Stimulated activated naive CD4-positive, alpha-beta T cell treated with Interleukin-2 at 50 U/mL for 16 hours (primary cell): ENCODE measurements at regions not wholly inside any gene's neighbourhood (a gene's known extent, or its start where the extent isn't known, plus 50 kb on each side); places are given as distances from the start of the nearest gene placed in this dataset.

Source experiments
- DNase-seq: peaks from one replicate; lab custom pipeline; 2025; lab: John Stamatoyannopoulos, UW

- no peak for DNase-seq
Observed at GRCh38 chr6:54718541-54719023, 128.0 kb upstream of the FAM83B start.

DNA sequence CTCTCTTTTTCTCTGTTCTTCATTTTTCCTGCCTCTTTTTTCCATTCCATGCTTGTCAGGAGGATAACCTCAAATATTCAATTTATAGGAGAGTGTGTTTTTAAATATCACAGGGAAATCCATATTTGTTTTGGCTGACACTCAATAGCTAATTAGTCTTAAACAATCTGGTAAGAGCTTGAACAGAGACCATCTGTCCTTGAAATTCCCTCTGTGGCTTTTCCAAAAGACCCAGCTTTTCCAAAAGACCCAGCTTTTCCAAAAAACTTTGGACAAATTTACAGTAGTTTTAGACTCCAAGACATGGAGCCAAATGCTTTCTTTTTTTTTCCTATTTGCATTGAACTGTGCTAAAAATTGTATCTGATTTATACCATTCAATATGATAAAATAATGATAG lies 127.4 kb upstream of the FAM83B start:
- DNase-seq: no peak

DNA sequence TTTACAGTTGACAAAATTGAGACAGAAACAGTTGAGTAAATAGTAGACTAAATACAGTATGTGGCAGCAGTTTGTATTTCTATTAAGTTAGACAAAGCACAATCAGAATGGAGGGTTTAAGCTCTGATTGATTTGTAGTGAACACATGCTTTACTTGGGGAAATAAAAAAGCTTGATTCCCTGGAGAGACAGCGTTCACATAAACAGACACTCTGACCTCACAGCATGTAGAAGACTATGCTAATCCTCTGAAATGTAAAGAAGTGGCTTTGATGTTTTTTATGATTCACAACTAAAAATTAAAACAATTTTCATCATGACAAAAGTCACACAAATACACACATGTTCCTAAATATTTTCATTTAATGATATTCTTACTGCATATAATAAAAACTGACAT lies 126.9 kb upstream of the FAM83B start:
- DNase-seq: no peak

DNA sequence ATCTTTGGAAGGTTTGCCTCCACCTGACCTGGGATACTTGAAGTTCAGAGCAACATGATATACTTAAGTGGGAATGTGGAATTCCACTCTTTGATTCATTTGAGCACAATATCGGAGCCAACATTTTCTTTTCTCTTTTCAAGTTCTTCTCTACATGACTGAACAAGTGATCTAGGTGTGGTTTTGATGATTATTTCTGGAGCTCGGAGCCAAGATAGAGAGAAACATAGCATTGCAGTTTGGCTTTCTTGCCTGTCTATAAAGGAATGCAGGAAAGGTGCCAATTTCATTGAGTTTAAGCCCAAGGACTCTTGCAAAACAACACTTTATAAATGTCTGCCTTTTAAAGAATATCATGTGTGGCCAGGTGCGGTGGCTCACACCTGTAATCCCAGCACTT lies 124.2 kb upstream of the FAM83B start:
- no peak for DNase-seq

- no peak for DNase-seq
Observed at GRCh38 chr6:54729716-54730115, 116.9 kb upstream of the FAM83B start.

GRCh38 chr6:54730767-54731630 lies 115.6 kb upstream of the FAM83B start:
- DNase-seq: no peak

DNA sequence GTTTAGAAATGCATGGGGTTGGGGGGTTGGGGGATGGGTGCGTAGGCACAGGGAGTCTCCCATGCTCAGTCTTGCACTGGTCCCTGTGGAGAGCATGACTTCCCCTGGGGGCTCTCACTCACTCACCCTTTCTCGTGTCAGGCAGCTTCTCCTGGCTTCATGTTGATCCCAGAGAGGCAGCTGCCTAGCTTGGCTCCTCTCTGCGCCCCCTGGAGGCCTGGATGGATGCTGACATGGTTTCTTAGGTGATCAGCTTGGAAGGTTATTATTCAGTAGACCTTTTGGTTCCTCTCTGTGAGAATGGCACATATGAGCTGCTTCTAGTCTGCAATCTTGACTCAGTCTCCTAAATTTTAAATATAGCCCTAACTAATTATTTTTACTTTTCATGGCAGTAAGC lies 109.3 kb upstream of the FAM83B start:
- DNase-seq: no peak

DNA sequence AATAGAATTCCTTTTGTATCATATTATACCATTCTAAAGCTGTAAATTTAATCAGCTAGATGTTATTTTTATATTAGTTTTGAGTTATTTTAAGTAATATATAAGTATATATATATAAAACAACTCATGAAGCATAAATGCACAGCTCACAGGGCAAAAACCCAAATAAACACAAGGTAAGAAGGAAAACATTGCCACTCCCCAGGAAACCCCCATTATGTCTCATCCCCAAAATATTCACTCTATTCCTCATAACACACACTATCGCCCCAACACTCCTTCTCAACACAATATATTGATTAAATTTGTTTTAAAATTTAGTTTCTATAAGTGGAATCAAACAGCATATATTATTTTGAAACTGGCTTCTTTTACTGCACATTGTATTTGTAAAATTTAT lies 98.6 kb upstream of the FAM83B start:
- DNase-seq: no peak

DNA sequence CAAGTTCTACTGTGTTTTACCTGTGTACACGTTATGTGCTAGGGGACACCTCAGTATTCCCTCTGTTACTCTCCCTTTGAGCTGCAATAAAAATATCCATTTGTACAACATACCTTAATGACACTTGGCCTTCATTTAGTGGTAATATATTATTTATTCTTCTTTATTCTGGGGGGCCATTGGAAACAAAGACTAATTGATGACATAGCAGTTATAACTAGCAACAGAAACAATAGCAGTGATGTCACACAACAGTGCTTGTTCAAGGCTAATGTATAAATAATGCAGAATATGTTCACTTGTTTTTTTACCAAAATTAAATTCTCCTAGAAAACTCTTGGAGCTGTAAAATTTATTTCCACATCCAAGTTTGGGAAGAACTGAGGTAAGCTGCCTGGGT lies 92.2 kb upstream of the FAM83B start:
- no peak for DNase-seq

DNA sequence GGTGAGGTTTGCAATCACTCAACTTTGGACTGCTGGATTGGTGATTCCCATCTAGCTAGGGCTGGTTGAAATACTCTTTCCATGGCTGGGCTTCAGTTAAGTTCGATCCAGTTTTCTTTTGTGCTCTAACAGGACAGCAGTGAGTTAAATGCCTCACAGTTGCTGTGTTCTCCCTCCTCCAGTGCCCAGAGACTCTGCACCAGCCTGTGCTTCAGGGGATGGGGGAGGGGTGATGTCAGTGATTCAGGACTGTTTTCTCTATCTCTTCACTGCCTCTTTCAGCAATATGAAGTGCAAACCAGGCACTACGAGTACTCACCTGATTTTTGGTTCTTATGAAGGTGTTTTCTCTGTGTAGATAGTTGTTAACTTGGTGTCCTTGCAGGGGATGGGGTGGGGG lies 88.2 kb upstream of the FAM83B start:
- no peak for DNase-seq

GRCh38 chr6:54768494-54768893 lies 78.1 kb upstream of the FAM83B start:
- no peak for DNase-seq

GRCh38 chr6:54770328-54770727 lies 76.2 kb upstream of the FAM83B start:
- DNase-seq: no peak

DNA sequence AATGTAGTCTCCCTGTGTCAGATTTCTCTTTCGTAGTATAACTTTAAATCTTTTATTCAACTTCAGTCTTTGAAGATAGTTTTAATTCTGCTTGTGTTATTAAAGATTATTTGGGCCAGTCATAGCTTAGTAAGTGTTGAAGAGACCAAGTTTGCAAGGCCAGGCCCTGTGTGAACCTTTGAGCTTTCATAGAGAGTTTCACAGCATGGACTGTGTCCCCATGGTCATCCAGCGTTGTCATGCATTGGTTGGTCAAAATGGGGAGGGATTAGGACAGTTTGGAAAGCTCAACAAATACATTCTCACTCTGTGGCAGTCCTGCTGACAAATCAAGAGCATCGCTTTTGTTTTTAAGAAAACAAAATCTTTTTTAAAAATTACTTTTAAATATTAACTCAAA lies 74.6 kb upstream of the FAM83B start:
- no peak for DNase-seq

- DNase-seq: no peak
Observed at GRCh38 chr6:54772610-54773009, 74.0 kb upstream of the FAM83B start.

DNA sequence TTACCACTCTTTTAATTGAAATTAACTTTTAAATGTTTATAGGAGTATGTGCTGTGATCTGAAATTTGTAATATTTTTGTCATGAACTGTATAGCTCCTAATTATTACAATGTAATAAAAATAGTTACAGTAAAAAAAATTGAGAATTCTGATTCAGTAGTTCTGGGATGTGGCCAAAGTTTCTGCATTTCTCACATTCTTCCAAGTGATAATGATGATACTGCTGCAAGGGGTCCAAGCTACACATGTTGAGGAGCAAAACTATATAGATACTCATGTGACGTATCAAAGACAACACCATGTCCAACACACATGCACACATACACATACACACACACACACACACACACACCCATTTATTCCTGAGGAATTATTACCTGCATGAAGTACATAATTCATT lies 71.0 kb upstream of the FAM83B start:
- DNase-seq: no peak

GRCh38 chr6:54776891-54777290 lies 69.7 kb upstream of the FAM83B start:
- no peak for DNase-seq

GRCh38 chr6:54778731-54779130 lies 67.8 kb upstream of the FAM83B start:
- no peak for DNase-seq

- DNase-seq: no peak
Observed at GRCh38 chr6:54784011-54784410, 62.6 kb upstream of the FAM83B start.

DNA sequence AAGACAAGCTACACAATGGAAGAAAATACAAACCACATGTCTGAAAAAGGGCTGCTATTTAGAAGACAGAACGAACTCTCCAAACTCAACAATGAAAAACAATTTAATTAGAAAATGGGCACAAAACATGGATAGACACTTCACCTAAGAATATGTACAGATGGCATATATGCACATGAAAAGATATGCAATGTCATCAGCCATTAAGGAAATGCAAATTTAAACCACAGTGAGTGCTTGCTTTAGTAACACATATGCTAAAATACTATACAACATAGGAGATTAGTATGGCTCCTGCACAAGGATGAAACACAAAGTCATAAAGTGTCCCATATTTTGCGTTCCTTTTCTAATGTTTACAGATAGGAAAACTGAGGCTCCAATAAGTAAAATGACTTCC lies 60.4 kb upstream of the FAM83B start:
- DNase-seq: no peak

- no peak for DNase-seq
Observed at GRCh38 chr6:54787825-54788224, 58.7 kb upstream of the FAM83B start.
